ENCODE measurements at regions not wholly inside any gene's neighbourhood (a gene's known extent, or its start where the extent isn't known, plus 50 kb on each side); places are given as distances from the start of the nearest gene placed in this dataset.
"Not testable (repeated sequence)": the region's sequence is repeated elsewhere in the genome, so short reads cannot be mapped to it uniquely, and the experiment has no call there.

DNA sequence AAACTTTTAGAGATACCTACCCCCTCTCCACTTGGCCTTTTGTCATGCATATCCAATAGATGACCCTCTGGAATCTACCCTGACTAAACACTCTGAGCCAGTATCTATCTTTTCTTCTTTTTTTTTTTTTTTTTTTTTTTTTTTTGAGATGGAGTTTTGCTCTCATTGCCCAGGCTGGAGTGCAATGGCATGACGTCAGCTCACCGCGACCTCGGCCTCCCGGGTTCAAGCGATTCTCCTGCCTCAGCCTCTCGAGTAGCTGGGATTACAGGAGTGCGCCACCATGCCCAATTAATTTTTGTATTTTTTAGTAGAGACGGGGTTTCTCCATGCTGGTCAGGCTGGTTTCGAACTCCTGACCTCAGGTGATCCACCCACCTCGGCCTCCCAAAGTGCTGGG, 50.8 kb upstream of the GRIN2B start:
- H3K27ac ChIP-seq; POLR2A ChIA-PET (ENCODE audit: low non-redundant PET); DNase-seq (ENCODE audit: low spot score); CTCF ChIA-PET: not testable (repeated sequence)

DNA sequence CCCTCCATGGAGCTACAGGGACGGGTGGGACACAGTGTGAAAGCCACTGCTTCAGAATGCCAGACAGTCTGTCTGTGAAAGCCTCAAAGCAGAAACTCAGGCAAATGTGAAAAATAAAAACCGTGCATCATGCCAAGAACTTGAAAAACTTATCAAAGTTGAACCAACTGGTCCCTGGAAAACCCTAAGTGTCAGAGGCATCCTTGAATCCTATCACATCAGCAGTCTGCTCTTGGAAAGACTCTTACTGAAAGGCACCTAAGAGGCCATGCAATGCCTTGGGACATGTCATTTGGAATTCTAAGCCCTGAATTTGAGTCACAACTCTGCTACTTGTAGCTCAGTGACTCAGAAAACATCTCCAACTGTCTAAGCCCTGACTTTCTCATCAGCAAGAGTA, 62.4 kb upstream of the GRIN2B start:
- H3K27ac ChIP-seq = no peak overlapping the region
- ChIA-PET CTCF (no interaction called here), POLR2A (ENCODE audit: low non-redundant PET) (no interaction called here)
- TF ChIP-seq CTCF (conservative IDR thresholded peaks at IDR 0.05; ENCODE audit: low read depth) = no peak
- no peak for DNase-seq (ENCODE audit: low spot score)

GRCh38 chr12:14048941-14049545, 67.6 kb upstream of the GRIN2B start:
- POLR2A ChIA-PET (ENCODE audit: low non-redundant PET) = no interaction called here
- no peak for TF ChIP-seq CTCF (conservative IDR thresholded peaks at IDR 0.05; ENCODE audit: low read depth)
- H3K27ac ChIP-seq = no peak overlapping the region
- no peak for DNase-seq (ENCODE audit: low spot score)
- CTCF ChIA-PET = interaction anchor here (0.7 kb wide), 1 partner anchor 670 kb away, joined by 3 read pairs; no protein-coding TSS in a partner anchor

GRCh38 chr12:14057895-14058294, 76.5 kb upstream of the GRIN2B start:
- TF ChIP-seq CTCF (conservative IDR thresholded peaks at IDR 0.05; ENCODE audit: low read depth) = no peak
- CTCF ChIA-PET = interaction anchor here (0.6 kb wide), 1 partner anchor 95 kb away, joined by 3 read pairs; no protein-coding TSS in a partner anchor
- H3K27ac ChIP-seq = no peak overlapping the region
- POLR2A ChIA-PET (ENCODE audit: low non-redundant PET) = no interaction called here
- no peak for DNase-seq (ENCODE audit: low spot score)

- no peak for TF ChIP-seq CTCF (conservative IDR thresholded peaks at IDR 0.05; ENCODE audit: low read depth)
- no peak overlapping the region for H3K27ac ChIP-seq
- ChIA-PET POLR2A (ENCODE audit: low non-redundant PET) (no interaction called here), CTCF (no interaction called here)
- no peak for DNase-seq (ENCODE audit: low spot score)
Measured at GRCh38 chr12:14058717-14059116, 77.3 kb upstream of the GRIN2B start.

DNA sequence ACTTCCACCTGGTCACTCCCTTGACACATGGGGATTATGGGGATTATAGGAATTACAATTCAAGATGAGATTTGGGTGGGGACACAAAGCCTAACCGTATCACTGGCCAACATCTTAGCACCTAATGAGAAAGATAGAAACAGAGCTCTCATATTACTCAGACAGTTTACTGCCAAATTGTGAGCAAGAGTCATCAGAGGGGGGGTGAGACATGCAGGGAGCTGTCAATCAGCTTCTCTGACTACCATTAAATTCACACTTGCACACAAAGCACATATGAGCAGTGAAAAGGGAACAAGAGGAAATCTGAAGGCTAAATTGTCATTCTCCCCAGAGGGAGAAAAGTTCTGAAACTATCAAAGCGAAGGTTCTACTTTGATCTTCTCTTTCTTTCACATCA, 78.1 kb upstream of the GRIN2B start:
- no peak for TF ChIP-seq CTCF (conservative IDR thresholded peaks at IDR 0.05; ENCODE audit: low read depth)
- no peak overlapping the region for H3K27ac ChIP-seq
- ChIA-PET POLR2A (ENCODE audit: low non-redundant PET) (no interaction called here), CTCF (no interaction called here)
- DNase-seq (ENCODE audit: low spot score) = peak; percentile 62

- H3K27ac ChIP-seq = no peak overlapping the region
- CTCF ChIA-PET = no interaction called here
- no peak for TF ChIP-seq CTCF (conservative IDR thresholded peaks at IDR 0.05; ENCODE audit: low read depth)
- POLR2A ChIA-PET (ENCODE audit: low non-redundant PET) = no interaction called here
- DNase-seq (ENCODE audit: low spot score) = no peak
Measured at GRCh38 chr12:14065616-14066015, 84.2 kb upstream of the GRIN2B start.

Measured in RWPE1 (cell line).